HG02973 (cell line): ENCODE measurements at regions not wholly inside any gene's neighbourhood (a gene's known extent, or its start where the extent isn't known, plus 50 kb on each side); places are given as distances from the start of the nearest gene placed in this dataset.

ENCODE experiments used
- ATAC-seq: cut with Tn5 transposase; IDR thresholded peaks from one replicate; pipeline ENCODE4 v1.9.1; 2021; ENCODE audit warnings: moderate library complexity; ENCODE audit not compliant: unreplicated experiment

GRCh38 chr16:13392341-13392740 lies 490.9 kb downstream of the SHISA9 start:
- no peak for ATAC-seq

- no peak for ATAC-seq
Observed at GRCh38 chr16:13393816-13394215, 492.4 kb downstream of the SHISA9 start.

GRCh38 chr16:13394488-13394887 lies 493.1 kb downstream of the SHISA9 start:
- no peak for ATAC-seq

- ATAC-seq: no peak
Observed at GRCh38 chr16:13397126-13397525, 495.7 kb downstream of the SHISA9 start.

GRCh38 chr16:13401641-13402040 lies 500.2 kb downstream of the SHISA9 start:
- no peak for ATAC-seq

GRCh38 chr16:13402601-13403000 lies 501.2 kb downstream of the SHISA9 start:
- ATAC-seq: no peak

GRCh38 chr16:13403326-13403725 lies 501.9 kb downstream of the SHISA9 start:
- ATAC-seq: no peak

GRCh38 chr16:13414154-13414553 lies 505.8 kb upstream of the ERCC4 start:
- ATAC-seq: no peak

- ATAC-seq: no peak
Observed at GRCh38 chr16:13419589-13419988, 500.4 kb upstream of the ERCC4 start.

GRCh38 chr16:13421726-13422125 lies 498.2 kb upstream of the ERCC4 start:
- no peak for ATAC-seq

GRCh38 chr16:13425836-13426235 lies 494.1 kb upstream of the ERCC4 start:
- no peak for ATAC-seq

GRCh38 chr16:13426269-13426668 lies 493.7 kb upstream of the ERCC4 start:
- ATAC-seq: no peak

- no peak for ATAC-seq
Observed at GRCh38 chr16:13426736-13427135, 493.2 kb upstream of the ERCC4 start.

GRCh38 chr16:13427943-13428342 lies 492.0 kb upstream of the ERCC4 start:
- ATAC-seq: no peak

GRCh38 chr16:13429416-13429815 lies 490.5 kb upstream of the ERCC4 start:
- ATAC-seq: no peak

GRCh38 chr16:13435415-13435814 lies 484.5 kb upstream of the ERCC4 start:
- ATAC-seq: no peak

GRCh38 chr16:13435873-13436474 lies 484.0 kb upstream of the ERCC4 start:
- no peak for ATAC-seq

GRCh38 chr16:13436641-13437412 lies 483.1 kb upstream of the ERCC4 start:
- peak; percentile 67 for ATAC-seq

GRCh38 chr16:13437413-13437795 lies 482.6 kb upstream of the ERCC4 start:
- no peak for ATAC-seq

- no peak for ATAC-seq
Observed at GRCh38 chr16:13438064-13438463, 481.9 kb upstream of the ERCC4 start.

GRCh38 chr16:13439766-13440165 lies 480.2 kb upstream of the ERCC4 start:
- no peak for ATAC-seq

GRCh38 chr16:13441675-13442074 lies 478.3 kb upstream of the ERCC4 start:
- ATAC-seq: peak; percentile 69

GRCh38 chr16:13448346-13448745 lies 471.6 kb upstream of the ERCC4 start:
- ATAC-seq: no peak
